Stimulated activated CD4-positive, alpha-beta T cell treated with anti-CD3 and anti-CD28 coated beads, Interleukin-12 subunit alpha, Interleukin-12 subunit beta, amount 100 ng/mL, for 24 hours (primary cell): ENCODE measurements at regions not wholly inside any gene's neighbourhood (a gene's known extent, or its start where the extent isn't known, plus 50 kb on each side); places are given as distances from the start of the nearest gene placed in this dataset.
"Not testable (repeated sequence)": the region's sequence is repeated elsewhere in the genome, so short reads cannot be mapped to it uniquely, and the experiment has no call there.

ENCODE experiments used
- DNase-seq, 2 experiments: peaks; one replicate each; pipeline ENCODE4 v3.0.0-alpha.2; 2020; ENCODE audit warnings: low read depth in 2 of 2

- no peak for DNase-seq
Observed at GRCh38 chr4:126354784-126355183, 1040.0 kb downstream of the FAT4 start.

- no peak for DNase-seq
Observed at GRCh38 chr4:126358041-126358440, 1043.3 kb downstream of the FAT4 start.

- DNase-seq = no peak
Observed at GRCh38 chr4:126361287-126361686, 1046.5 kb downstream of the FAT4 start.

- no peak for DNase-seq
Observed at GRCh38 chr4:126364311-126364911, 1049.7 kb downstream of the FAT4 start.

- no peak for DNase-seq
Observed at GRCh38 chr4:126369076-126369475, 1054.3 kb downstream of the FAT4 start.

GRCh38 chr4:126372634-126373033, 1057.9 kb downstream of the FAT4 start:
- DNase-seq = no peak

- no peak for DNase-seq
Observed at GRCh38 chr4:126375462-126376054, 1060.8 kb downstream of the FAT4 start.

- DNase-seq = no peak
Observed at GRCh38 chr4:126385954-126386353, 1071.2 kb downstream of the FAT4 start.

- DNase-seq = no peak
Observed at GRCh38 chr4:126386512-126386911, 1071.8 kb downstream of the FAT4 start.

- DNase-seq = no peak
Observed at GRCh38 chr4:126395664-126396063, 1080.9 kb downstream of the FAT4 start.

- DNase-seq = no peak
Observed at GRCh38 chr4:126396121-126396520, 1081.4 kb downstream of the FAT4 start.

GRCh38 chr4:126396703-126397102, 1081.9 kb downstream of the FAT4 start:
- no peak for DNase-seq

GRCh38 chr4:126404549-126404948, 1089.8 kb downstream of the FAT4 start:
- DNase-seq = no peak

- no peak for DNase-seq
Observed at GRCh38 chr4:126405369-126405982, 1090.7 kb downstream of the FAT4 start.

GRCh38 chr4:126409746-126410145, 1095.0 kb downstream of the FAT4 start:
- no peak for DNase-seq

GRCh38 chr4:126411047-126411446, 1096.3 kb downstream of the FAT4 start:
- DNase-seq = no peak

- DNase-seq = not testable (repeated sequence)
Observed at GRCh38 chr4:126412310-126412709, 1097.6 kb downstream of the FAT4 start.

GRCh38 chr4:126414741-126415140, 1100.0 kb downstream of the FAT4 start:
- DNase-seq = no peak

GRCh38 chr4:126419266-126419665, 1104.5 kb downstream of the FAT4 start:
- DNase-seq = no peak

- no peak for DNase-seq
Observed at GRCh38 chr4:126427853-126428252, 1113.1 kb downstream of the FAT4 start.

GRCh38 chr4:126431049-126431448, 1116.3 kb downstream of the FAT4 start:
- no peak for DNase-seq

GRCh38 chr4:126435491-126435890, 1120.7 kb downstream of the FAT4 start:
- DNase-seq = no peak

GRCh38 chr4:126440297-126440696, 1125.5 kb downstream of the FAT4 start:
- no peak for DNase-seq
